Activated T-cell treated with anti-CD3 and anti-CD28 coated beads for 24 hours (primary cell): ENCODE measurements at regions not wholly inside any gene's neighbourhood (a gene's known extent, or its start where the extent isn't known, plus 50 kb on each side); places are given as distances from the start of the nearest gene placed in this dataset.
"Not testable (repeated sequence)": the region's sequence is repeated elsewhere in the genome, so short reads cannot be mapped to it uniquely, and the experiment has no call there.

ENCODE experiments used
- DNase-seq: peaks from one replicate; pipeline ENCODE4 v3.0.0-alpha.2; 2020; ENCODE audit warnings: low read depth

- no peak for DNase-seq
Measured at GRCh38 chr2:220555961-220556630, 928.7 kb downstream of the SLC4A3 start.

- DNase-seq = no peak
Measured at GRCh38 chr2:220556658-220557057, 929.2 kb downstream of the SLC4A3 start.

GRCh38 chr2:220560192-220560591, 932.8 kb downstream of the SLC4A3 start:
- no peak for DNase-seq

- no peak for DNase-seq
Measured at GRCh38 chr2:220562375-220563140, 935.1 kb downstream of the SLC4A3 start.

- no peak for DNase-seq
Measured at GRCh38 chr2:220568296-220568695, 940.9 kb downstream of the SLC4A3 start.

GRCh38 chr2:220569112-220569897, 941.9 kb downstream of the SLC4A3 start:
- DNase-seq = no peak

- DNase-seq = no peak
Measured at GRCh38 chr2:220572385-220572784, 945.0 kb downstream of the SLC4A3 start.

GRCh38 chr2:220574038-220574437, 946.6 kb downstream of the SLC4A3 start:
- DNase-seq = no peak

GRCh38 chr2:220575963-220576362, 948.5 kb downstream of the SLC4A3 start:
- DNase-seq = no peak

GRCh38 chr2:220579452-220579851, 952.0 kb downstream of the SLC4A3 start:
- DNase-seq = no peak

GRCh38 chr2:220580113-220580512, 952.7 kb downstream of the SLC4A3 start:
- DNase-seq = no peak

GRCh38 chr2:220583725-220584124, 956.3 kb downstream of the SLC4A3 start:
- DNase-seq = no peak

GRCh38 chr2:220585241-220585640, 957.8 kb downstream of the SLC4A3 start:
- DNase-seq = no peak

GRCh38 chr2:220586980-220587530, 959.6 kb downstream of the SLC4A3 start:
- no peak for DNase-seq

GRCh38 chr2:220588148-220588547, 960.7 kb downstream of the SLC4A3 start:
- DNase-seq = no peak

- DNase-seq = no peak
Measured at GRCh38 chr2:220590476-220590875, 963.0 kb downstream of the SLC4A3 start.

- DNase-seq = no peak
Measured at GRCh38 chr2:220593526-220593925, 966.1 kb downstream of the SLC4A3 start.

GRCh38 chr2:220601674-220602073, 970.4 kb downstream of the EPHA4 start:
- no peak for DNase-seq

- not testable (repeated sequence) for DNase-seq
Measured at GRCh38 chr2:220613004-220613403, 959.1 kb downstream of the EPHA4 start.

GRCh38 chr2:220614064-220614463, 958.0 kb downstream of the EPHA4 start:
- DNase-seq = no peak

GRCh38 chr2:220619525-220620220, 952.4 kb downstream of the EPHA4 start:
- DNase-seq = no peak

- DNase-seq = no peak
Measured at GRCh38 chr2:220626603-220627002, 945.5 kb downstream of the EPHA4 start.
